Progenitor cell of endocrine pancreas (in vitro differentiated cells): ENCODE measurements at regions not wholly inside any gene's neighbourhood (a gene's known extent, or its start where the extent isn't known, plus 50 kb on each side); places are given as distances from the start of the nearest gene placed in this dataset.

Experiments used
- DNase-seq: peaks from one replicate; pipeline ENCODE4 v3.0.0; 2021; ENCODE audit warnings: low spot score; ENCODE audit not compliant: unreplicated experiment
- H3K27ac Mint-ChIP-seq: 2 replicates; pipeline ENCODE4 v1.8.0; 2021; ENCODE audit warnings: mild to moderate bottlenecking, moderate library complexity, mixed read lengths
- H3K27me3 Mint-ChIP-seq: 2 replicates; pipeline ENCODE4 v1.8.0; 2021; ENCODE audit warnings: mixed read lengths
- H3K36me3 Mint-ChIP-seq: 2 replicates; pipeline ENCODE4 v1.8.0; 2022; ENCODE audit warnings: mixed read lengths; ENCODE audit not compliant: insufficient read depth
- H3K4me1 Mint-ChIP-seq: 2 replicates; pipeline ENCODE4 v1.8.0; 2021; ENCODE audit warnings: low read depth, mixed read lengths
- H3K4me3 Mint-ChIP-seq: 2 replicates; pipeline ENCODE4 v1.8.0; 2021; ENCODE audit warnings: low read depth, mild to moderate bottlenecking, moderate library complexity, mixed read lengths
- H3K9me3 Mint-ChIP-seq: 2 replicates; pipeline ENCODE4 v1.8.0; 2021; ENCODE audit warnings: low read depth, mixed read lengths
- CTCF ChIP-seq: fragments of 200-600 bp; sonication (generic); IDR thresholded peaks from one replicate; pipeline ENCODE4 v1.5.0; 2021; ENCODE audit warnings: antibody characterized with exemption, mild to moderate bottlenecking; ENCODE audit not compliant: unreplicated experiment

GRCh38 chr18:75656035-75656434 lies 228.5 kb upstream of the SMIM21 start:
- Mint-ChIP-seq H3K27me3 (peaks cover 8% of the 10 kb centered on the region), H3K27ac (peak overlapping the region; percentile 38), H3K36me3 (peaks cover under 1% of the 10 kb centered on the region), H3K4me3 (no peak overlapping the region), H3K4me1 (peaks cover 14% of the 10 kb centered on the region), H3K9me3 (peaks cover 5% of the 10 kb centered on the region)
- DNase-seq: no peak
- TF ChIP-seq CTCF: no peak

DNA sequence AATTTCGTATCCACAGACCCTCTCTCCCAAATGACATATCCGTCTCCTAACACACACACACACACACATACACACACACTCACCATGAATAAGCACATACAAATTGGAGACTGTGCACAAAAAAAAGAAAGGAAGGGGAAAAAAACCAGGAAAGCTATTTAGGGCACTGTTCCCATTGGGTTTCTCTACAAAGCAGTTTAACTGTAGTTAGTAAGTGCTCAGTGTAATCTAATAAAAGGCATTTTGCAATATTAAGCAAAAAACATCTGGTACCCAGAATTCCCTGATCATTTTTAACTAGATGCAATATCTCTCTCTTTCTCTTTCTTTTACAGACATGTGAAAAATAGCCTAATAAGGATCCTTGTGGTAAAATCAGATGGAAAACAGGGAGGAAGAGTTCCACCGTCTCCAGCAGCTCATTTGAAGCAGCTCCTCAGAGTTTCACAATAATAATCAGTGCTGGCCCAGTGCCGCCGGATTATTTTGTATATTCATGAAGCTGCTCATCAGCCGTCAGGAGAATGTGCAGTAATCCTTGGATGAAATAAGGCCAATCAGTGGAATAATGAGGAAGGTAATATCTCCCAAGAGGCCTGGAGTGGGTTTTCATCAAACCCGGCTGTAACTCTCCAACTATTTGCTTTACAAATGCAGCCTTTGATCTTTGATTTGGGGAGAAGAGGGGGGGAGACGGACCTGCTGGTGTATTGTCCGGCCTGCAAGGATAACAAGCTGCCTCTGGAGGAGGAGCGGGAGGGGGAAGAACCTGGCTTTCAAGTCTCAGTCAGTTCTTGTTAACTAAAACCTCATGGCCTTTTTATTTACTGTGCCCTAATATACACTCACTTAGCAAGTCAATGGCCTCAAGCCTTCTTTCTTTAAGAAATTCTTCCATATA lies 227.6 kb upstream of the SMIM21 start:
- peaks cover 14% of the 10 kb centered on the region for H3K27me3 Mint-ChIP-seq
- TF ChIP-seq CTCF: no peak
- H3K4me3 Mint-ChIP-seq: no peak overlapping the region
- H3K27ac Mint-ChIP-seq: no peak overlapping the region
- H3K9me3 Mint-ChIP-seq: no peaks in the 10 kb centered on the region
- H3K4me1 Mint-ChIP-seq: peaks cover 14% of the 10 kb centered on the region
- DNase-seq: no peak
- H3K36me3 Mint-ChIP-seq: no peaks in the 10 kb centered on the region

GRCh38 chr18:75654386-75654785 lies 226.9 kb upstream of the SMIM21 start:
- no peak for DNase-seq
- H3K4me1 Mint-ChIP-seq: peaks cover 14% of the 10 kb centered on the region
- H3K36me3 Mint-ChIP-seq: no peaks in the 10 kb centered on the region
- no peak overlapping the region for H3K4me3 Mint-ChIP-seq
- peaks cover 14% of the 10 kb centered on the region for H3K27me3 Mint-ChIP-seq
- TF ChIP-seq CTCF: no peak
- no peaks in the 10 kb centered on the region for H3K9me3 Mint-ChIP-seq
- H3K27ac Mint-ChIP-seq: no peak overlapping the region

DNA sequence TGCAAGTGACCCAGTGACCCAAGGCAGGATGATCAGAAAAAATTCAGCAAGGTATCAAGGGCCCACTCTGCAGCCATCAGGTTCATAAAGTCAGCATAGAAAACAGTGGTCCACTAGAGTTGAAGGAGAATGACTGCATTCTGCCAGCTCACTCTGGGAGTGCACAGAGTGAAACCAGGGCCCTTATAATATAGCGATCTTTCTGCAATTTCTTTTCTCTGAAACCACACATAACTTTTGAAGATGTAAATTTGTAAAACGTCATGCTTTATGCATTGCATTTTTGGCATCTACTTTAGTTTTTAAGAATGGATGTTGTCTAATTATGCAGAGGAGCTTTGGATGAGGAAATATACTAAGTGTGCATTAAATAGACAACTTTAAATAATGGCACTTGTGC lies 225.0 kb upstream of the SMIM21 start:
- no peaks in the 10 kb centered on the region for H3K36me3 Mint-ChIP-seq
- H3K27ac Mint-ChIP-seq: no peak overlapping the region
- H3K4me3 Mint-ChIP-seq: no peak overlapping the region
- TF ChIP-seq CTCF: no peak
- H3K4me1 Mint-ChIP-seq: peaks cover 14% of the 10 kb centered on the region
- H3K27me3 Mint-ChIP-seq: peaks cover 14% of the 10 kb centered on the region
- H3K9me3 Mint-ChIP-seq: peaks cover 3% of the 10 kb centered on the region
- DNase-seq: no peak

- H3K36me3 Mint-ChIP-seq: peaks cover 3% of the 10 kb centered on the region
- DNase-seq: no peak
- H3K4me1 Mint-ChIP-seq: no peaks in the 10 kb centered on the region
- no peak for TF ChIP-seq CTCF
- no peak overlapping the region for H3K27ac Mint-ChIP-seq
- peaks cover 18% of the 10 kb centered on the region for H3K9me3 Mint-ChIP-seq
- no peak overlapping the region for H3K4me3 Mint-ChIP-seq
- peaks cover 27% of the 10 kb centered on the region for H3K27me3 Mint-ChIP-seq
Observed at GRCh38 chr18:75644871-75645270, 217.4 kb upstream of the SMIM21 start.
